HG03039 (cell line): ENCODE measurements at regions not wholly inside any gene's neighbourhood (a gene's known extent, or its start where the extent isn't known, plus 50 kb on each side); places are given as distances from the start of the nearest gene placed in this dataset.
A peak's percentile ranks its signal among the peaks of the same experiment; 100 is the strongest.

Experiments used
- ATAC-seq: cut with Tn5 transposase; IDR thresholded peaks from one replicate; pipeline ENCODE4 v1.9.1; 2021; ENCODE audit warnings: mild to moderate bottlenecking, moderate library complexity; ENCODE audit not compliant: unreplicated experiment

DNA sequence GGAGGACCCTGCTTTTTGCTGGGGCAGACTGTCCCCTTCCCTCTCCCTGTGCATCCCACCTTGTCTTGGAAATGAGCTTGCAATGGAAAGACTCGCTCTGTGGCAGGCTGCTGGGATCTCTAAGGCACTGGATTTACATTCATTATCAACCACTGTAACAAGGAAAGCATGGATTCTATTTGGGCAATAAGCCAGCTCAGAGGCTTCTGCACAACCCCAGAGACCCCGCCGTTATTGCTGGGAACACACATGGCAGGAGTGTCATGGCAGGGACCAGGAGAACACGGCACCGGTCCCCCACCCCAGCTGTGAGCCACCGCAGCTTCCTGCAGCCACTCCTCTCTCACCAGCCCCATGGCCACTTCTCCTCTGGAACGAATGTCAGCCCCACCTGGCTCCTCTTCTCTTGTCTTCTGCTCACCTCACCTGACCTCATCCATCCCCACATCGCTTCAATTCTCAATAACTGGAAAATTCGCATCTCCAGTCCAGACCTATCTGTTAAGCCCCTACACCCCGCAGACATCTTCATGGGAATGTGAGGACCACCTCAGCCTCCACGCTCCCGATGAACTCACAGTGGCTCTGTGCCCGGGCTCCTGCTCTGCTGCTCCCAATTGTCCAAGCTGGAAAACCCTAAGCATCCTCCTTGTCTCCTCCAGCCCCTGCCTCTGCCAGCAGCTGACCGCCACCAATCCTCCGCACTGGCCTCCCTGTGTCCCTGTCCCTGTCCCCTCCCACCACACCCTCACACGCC, 181.5 kb downstream of the USP12 start:
- no peak for ATAC-seq

DNA sequence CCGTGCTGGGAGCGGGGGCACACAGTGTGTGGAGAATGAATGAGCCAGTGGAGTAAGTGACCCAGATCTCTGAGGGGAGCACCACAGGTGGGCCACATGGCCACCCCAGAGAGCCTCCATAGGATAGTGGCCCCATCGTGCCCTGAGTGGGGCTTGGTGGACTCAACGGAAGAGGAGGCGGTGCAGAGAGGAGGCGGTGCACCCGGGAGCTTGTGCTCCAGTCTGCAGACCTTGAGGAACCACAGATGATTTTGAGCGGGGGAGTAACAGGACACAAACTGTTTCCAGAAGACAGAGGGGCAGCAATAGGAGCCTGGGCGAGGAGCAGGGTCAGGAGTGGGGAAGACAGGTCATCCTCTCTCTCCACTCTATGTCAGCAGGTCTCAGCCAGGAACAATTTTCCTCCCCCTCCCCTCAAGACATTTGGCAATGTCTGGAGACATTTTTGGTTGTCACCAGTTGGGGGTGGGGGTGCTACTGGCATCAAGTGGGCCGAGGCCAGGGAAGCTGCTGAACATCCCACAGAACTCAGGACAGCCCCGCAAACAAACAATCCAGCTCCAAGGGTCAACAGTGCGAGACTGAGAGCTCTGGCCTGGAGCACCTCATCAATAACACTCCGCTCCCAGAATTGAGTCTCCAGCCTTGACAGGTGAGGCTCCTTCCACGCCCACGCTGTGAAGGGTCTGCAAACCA, 182.2 kb downstream of the USP12 start:
- ATAC-seq, result no peak

DNA sequence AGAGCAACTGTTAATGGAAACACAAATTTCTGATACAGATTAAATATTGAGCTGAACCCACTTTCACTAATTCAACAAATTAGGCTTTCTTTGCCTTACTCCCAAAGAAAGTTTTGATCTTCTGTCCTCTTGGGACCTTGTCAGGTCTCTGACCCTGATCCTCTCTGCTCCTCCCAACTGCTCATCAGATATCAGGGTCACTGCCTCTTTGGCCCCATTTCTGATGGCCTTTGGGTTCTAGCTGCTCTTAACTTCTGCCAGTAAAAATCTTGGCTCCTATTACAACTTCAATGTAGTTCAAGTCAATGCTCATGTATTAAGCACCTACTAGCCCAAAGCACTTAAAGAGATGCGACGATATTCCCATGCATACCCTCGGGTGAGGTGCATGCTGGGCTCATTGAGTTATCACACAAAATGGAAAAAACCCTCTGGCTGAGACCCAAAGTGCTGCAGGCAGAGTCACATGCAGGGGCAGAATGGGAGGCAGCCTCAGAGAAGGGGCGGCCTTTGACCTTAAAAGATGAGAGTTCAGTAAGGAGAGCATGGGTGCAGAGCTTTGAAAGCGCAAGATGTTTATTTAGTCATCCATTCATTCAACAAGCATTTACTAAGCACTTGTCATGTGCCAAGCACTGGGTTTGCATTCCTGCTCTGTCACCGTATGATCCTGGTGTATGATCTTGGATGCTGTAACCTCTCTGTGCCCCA, 183.4 kb downstream of the USP12 start:
- no peak for ATAC-seq

DNA sequence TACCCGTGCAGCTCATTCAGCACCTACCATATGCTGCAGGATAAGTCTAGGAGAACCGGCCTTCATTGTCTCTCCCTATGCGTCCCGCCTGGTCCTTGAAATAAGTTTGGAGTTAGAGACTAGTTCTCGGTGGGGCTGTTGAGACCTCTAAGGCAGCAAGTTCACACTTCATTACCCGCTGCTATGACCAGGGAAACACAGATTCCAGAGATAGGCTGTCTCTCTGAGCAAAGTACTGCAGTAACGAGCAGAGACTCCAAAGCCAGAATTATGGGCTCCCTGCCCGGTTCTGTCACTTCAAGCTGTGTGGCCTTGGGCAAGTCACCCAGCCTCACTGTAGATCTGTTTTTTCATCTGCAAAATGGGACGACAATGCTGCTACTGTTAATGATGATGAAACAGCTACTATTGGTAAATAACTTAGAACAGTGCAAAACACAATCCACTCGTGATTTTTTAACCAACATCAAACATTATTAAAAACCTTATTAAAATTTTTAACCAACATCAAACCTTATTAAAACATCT, 184.1 kb downstream of the USP12 start:
- ATAC-seq, result no peak

DNA sequence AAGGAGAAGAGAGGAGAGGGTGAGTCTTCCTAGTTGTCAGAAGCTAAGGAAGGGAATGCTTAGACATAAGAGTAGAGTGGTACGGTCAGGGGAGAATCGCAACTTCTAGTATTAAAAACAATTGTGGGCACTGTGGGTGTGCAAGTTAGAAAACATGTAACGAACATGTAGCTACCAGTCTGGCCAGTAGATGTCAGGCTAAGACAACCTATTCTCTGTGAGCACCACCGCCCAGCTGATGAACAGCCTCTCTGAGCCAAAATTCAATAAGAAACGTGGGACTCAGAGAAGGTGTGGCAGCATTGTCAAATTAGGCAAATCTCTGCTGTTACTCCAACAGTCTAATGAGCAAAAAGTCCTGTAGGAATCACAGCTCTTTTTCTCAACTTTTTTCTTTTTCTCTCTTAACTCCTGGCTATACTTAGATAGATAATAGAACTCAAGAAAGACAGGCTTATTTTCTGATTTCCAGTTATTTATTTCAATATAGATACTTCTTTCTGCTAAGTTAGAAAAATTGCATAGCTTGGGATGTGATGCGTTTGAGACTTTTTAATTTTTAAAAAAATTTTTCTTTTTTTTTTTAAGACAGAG, 186.2 kb downstream of the USP12 start:
- peak; percentile 63 for ATAC-seq

- ATAC-seq, result no peak
These were observed 187.3 kb downstream of the USP12 start for GRCh38 chr13:26984337-26984736.

DNA sequence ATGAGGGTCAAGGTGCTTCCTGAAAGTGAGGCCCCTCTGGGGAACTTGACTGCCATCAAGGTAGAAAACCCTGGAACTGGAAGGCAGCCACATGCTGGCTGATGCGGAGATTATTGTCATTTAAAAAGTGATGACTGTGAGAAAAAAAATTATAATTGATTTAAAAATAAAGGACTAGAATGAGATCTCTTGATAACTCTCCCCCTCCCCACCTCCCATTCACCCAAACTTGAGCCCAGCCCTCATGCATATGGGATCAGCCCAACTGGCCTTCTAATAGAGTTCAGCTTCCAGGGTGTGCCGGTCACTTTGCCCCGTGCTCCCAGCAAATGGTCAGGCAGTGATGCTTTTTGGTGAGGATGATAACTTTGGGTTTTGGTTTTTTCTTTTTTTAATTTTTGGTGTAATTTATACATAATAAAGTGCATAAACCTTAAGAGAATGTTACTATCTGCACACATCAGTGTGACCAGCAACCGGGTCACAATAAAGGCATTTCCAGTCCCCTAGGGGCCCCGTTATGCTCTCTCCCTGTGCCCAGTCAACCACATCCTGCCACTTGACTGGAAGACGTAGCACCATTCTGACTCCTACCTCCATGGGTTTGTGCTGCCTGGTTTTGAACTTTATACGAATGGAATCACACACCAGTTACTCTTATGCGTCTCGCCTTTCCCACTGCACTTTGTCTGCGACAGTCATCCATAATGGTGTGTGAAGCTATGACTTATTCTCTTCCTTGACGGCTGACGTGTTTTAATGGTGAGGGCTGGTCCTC, 187.9 kb downstream of the USP12 start:
- no peak for ATAC-seq

- ATAC-seq, result no peak
These were observed 191.2 kb downstream of the USP12 start for GRCh38 chr13:26980099-26981031.

GRCh38 chr13:26979334-26979733, 192.3 kb downstream of the USP12 start:
- ATAC-seq, result no peak

GRCh38 chr13:26978081-26978860, 193.3 kb downstream of the USP12 start:
- no peak for ATAC-seq

DNA sequence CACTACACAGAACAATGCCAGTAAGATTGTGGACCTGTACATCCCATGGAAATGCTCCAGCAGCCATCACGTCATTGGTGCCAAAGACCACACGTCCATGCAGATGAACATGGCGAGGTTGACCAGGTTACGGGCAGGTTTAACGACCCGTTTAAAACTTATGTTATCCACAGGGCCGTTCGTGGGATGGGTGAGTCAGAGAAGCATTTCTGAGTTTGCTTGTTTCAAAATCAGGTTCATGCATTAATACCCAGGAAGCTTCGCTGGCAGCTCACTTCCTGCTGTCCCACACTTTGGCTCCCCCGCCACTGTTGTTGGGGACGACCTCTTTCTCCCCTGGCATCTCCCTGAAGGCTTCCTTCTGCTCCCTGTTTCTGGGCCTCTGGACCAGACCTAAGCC, 194.1 kb downstream of the USP12 start:
- no peak for ATAC-seq

DNA sequence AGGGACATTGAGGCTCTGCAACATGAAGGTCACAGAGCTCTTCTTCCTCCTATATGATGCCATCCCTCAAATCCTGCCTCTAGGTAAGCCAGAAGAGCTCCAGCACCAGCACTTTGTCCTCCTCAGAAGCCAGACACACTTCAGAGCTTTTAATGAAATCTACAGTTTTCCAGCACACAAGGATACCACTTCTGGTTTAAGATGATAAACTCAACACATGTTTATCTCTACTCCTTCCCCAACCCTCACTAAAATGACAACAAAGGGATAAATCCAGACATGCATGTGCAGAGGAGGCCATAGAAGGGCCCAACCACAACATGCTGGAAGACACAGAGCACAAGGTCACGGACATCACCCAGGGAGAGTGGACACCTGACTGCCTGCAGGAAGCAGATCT, 195.3 kb downstream of the USP12 start:
- ATAC-seq, result no peak

DNA sequence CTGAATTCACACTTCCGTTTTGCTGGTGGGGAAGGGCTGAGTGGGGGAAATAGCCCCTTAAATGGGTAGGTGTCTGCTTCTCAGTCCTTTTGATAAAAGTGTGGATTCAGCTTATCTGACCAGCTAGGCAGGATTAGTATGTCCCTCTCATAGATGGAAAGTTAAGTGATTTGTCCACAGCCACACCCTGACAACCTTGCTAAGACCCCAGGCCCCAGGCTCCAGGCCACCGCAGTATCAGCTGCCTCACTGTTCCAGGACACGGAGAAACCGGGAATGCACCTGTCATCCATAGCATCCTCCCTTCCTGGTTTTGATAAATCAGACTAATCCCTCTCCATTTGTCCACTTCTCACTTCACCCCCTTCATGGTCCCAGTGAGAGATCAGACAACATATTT, 197.7 kb downstream of the USP12 start:
- no peak for ATAC-seq

GRCh38 chr13:26973295-26973694, 198.3 kb downstream of the USP12 start:
- no peak for ATAC-seq

DNA sequence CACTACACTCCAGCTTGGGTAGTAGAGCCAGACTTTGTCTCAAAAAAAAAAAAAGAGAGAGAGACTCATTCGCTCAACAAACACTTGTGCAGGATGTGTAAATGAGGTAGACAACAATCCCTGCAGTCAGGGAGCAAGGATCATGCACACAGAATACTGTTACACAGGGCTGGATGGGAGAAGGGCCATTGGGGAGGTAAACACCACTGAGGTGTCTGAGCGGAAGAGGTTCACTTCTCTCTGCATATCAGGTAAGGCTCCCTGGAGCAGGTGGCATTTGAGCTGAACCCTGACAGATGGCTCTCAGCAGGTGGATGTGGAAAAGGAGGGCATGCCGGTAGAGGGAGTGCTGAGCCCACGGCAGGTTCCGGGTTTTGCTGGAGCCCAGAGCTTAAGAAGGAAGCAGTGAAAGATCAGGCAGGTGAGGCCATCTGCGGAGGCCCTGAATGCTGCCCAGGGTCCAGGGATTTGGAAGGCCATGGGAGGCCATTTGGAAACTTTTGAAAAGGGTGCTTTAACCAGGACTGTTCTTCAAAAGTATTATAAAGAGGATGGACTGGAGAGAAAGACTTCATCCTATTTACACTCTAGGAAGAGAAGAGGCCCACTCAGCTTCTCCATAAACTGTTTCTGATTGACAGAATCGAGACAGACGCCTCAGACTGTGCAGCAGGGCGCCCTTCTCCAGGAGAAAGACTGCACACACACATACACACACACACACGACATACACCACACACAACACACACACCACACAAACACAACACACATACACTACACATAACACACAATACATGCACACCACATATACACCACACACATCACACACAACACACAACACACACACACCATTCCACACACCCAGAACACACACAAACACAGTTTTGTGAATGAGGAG, 199.4 kb downstream of the USP12 start:
- ATAC-seq, result no peak

- ATAC-seq, result no peak
These were observed 202.9 kb downstream of the USP12 start for GRCh38 chr13:26968431-26969341.
